Fibroblast of peridontal ligament (primary cell): ENCODE measurements at regions not wholly inside any gene's neighbourhood (a gene's known extent, or its start where the extent isn't known, plus 50 kb on each side); places are given as distances from the start of the nearest gene placed in this dataset.
"Not testable (repeated sequence)": the region's sequence is repeated elsewhere in the genome, so short reads cannot be mapped to it uniquely, and the experiment has no call there.

Source experiments
- DNase-seq: peaks from one replicate; pipeline ENCODE4 v3.0.0-alpha.2; 2010; ENCODE audit errors: extremely low read depth

DNA sequence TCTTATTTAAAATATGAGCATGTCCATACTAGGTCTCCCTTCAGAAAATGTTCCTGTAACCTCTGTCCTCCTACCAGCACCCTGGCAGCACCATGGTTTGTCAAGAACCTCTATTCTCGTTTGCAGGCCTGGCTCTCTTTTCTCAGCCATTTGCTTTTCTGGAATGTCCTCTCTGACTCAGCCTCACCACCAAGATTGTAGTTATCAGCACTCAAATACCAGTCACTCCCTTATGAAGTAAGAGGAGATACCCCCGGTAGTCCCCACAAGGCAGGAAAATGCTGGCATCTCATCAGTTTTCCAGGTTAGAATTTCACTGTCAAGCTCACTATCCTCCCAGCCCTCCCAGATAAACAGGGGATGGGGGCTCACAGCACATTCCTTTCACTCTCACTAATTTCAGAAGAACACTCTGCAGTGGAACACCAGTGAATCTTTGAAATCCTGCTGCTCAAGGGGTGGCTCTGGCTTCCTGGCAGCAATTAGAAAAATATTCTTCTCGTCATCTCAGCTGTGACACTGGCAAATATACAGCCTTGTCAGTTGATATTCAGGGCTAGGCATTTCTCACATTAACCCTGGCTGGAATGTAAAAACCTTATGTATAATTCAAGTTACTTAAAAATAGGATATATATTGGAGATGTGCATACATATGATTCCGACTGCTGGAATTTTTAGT is 129.2 kb downstream of the TBX18 start:
- DNase-seq, result peak; percentile 55

DNA sequence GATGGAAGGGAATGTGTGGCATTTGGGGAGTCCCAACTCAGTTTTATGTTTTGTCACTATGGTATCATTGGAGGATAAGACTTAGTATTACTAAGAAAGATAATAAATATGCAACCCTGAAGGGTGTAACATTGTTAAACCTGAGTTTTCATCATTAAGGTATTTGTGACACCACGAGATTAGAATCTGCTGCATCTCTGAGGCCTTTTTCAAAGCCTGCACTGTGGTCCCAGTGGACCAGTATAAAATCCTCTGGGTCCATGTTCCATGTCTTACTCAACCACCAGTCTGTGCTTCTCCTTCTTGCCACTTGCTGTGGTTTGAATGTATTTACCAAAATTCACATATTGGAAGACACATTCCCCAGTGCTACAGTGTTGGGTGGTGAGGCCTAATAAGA is 130.6 kb downstream of the TBX18 start:
- DNase-seq, result no peak

DNA sequence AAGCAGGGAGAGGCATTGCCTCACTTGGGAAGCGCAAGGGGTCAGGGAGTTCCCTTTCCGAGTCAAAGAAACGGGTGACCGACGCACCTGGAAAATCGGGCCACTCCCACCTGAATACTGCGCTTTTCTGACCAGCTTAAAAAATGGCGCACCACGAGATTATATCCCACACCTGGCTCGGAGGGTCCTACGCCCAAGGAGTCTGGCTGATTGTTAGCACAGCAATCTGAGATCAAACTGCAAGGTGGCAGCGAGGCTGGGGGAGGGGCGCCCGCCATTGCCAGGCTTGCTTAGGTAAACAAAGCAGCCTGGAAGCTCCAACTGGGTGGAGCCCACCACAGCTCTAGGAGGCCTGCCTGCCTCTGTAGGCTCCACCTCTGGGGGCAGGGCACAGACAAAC is 137.9 kb downstream of the TBX18 start:
- not testable (repeated sequence) for DNase-seq

DNA sequence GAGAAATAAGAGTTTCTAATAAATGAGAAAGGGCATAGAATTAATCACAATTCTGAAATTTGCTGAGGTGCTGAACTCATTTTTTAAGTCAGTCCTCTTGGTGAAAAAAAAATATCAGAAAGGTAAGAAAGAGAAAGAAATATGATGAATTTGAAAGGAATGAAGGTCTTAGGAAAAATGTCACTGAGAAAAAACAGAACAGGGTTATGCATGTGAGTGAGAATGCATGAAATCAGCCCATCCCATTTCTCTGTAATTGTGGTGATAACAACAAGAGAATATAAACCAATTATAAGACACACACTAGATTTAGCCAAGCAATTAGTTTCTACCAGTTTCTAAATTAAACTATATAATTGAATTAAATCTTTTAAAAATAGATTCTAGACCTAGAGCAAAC is 138.9 kb downstream of the TBX18 start:
- no peak for DNase-seq

DNA sequence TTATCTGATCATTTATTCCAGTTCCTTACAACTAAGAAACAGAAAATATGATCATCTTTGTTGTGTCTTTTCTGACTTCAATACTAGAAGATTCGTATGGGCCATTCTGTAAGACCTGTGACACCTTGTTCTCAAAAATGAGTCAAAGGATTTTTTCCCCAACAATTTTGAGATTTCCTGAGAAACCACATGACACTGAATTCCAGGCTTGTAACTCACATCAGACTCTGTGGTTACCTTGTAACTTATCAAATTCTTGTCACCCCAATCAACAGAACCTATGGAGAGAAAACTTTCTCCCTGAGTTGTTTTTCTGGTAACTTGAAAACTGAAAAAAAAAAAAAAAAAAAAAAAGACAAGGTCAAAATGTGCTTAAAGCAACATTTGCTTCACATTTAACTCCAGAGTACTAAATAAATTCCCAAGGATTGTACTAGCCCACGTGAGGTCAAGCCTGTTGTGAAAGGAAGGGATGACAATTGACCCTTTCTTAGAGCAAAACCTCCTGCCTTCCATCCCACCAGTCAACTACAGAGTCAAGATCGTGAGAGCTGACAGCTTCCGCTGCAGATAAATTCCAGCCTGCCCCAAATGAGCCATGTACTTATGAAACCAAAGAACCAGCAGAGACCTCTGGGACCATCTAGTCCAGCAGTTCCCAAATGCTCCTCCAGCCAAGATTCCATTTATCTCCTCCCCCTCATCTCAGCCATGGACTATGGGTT is 140.3 kb downstream of the TBX18 start:
- DNase-seq, result peak; percentile 88

DNA sequence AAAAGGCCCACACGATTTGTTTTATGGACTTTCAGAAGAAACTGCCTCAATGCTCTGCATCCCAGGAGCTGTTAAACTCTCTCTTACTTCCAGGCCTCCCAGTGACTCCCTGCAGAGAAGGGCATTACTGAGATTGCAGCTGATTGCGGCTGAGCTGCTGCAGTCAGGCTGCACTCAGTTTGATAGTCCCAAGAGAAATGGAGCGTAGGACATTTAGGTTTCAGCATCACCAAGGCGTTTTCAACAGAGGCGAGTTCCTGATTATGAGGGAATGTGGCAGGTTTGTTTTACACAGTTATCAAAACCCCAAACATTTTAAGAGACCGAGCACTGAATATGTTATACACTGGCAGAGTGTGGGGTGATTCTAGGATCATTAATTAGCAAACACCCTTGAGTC is 145.6 kb downstream of the TBX18 start:
- peak; percentile 75 for DNase-seq

DNA sequence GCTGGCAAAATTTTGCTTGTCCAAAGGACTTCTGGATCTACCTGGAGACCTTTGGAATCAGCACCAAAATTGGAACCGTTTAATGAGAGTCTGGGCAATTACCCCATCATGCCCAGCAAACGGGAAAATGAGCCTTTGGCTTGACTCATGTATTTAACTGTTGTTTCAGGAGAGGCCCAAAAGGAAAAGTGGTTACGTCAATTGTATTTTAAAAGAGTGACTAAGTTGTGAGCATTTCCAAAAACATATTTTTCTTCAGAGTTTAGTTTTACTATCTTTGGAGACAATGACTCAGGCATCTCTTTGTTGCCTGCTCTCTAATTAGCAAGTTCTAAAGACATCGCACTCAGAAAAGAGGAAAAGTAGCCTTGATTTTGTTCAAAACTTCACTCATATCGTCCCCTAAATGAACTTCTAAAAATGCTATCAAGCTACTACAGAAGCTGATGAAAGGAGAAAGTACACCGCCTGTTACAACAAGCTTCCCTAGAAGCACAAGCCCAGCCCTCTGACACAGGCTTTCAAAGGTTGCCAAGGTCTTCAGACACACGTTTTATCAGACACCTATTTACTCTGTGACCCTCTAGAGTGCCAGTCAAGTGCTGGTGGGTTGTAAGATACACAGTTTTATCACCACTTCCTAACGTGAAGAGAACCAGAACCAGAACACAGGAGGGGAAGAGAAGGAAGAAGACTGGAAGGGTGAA is 146.2 kb downstream of the TBX18 start:
- peak; percentile 96 for DNase-seq

DNA sequence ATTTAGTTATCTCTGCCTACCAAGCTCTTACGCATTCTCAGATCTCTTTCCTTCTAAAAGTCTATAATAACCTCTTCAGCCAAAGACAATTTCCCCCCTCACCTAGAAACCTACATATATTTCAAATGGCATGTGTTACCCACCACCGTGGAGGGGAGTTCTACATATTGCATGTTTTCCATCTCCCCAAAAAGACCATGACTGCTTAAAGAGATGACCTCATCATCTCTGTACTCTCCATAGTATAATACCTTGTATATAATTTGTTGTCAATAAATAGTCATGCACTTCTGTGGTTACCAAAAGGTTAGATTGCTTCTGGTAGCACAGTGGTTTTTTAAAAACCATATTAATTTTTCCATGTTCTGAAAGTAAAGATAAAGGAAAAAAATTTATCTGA is 148.4 kb downstream of the TBX18 start:
- no peak for DNase-seq

DNA sequence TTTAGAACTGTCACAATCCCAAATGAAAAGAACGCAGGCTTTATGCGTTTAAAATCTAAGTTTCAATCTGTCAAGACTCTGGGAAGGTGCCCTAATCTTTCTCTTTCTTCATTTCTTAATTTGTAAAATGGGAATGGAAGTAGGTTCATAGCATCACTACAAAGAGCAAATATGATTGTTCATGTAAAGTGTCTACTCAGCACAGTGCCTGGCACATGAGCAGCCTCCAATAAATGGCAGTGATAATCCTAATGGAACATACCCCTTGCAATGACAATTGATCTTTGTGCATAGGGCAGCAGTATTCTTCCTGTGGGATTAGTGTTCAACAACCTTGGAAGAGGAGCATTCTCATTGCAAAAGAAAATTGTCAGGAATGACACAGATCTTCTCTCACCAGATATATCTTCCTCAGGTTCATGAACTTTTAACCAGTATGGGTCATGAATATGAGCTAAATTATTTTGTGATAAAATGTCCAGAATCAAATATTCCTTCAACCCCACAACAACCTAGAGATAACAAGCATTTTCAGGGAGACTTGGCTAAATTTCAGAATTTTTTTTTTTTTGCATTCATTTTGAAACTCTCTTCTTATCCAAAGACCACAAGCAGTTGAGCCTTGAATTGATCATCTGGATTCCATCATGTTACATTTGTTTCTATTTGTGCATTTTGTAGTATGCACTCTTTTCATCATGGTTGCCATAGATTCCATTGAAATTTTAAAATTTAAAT is 149.1 kb downstream of the TBX18 start:
- peak; percentile 62 for DNase-seq

DNA sequence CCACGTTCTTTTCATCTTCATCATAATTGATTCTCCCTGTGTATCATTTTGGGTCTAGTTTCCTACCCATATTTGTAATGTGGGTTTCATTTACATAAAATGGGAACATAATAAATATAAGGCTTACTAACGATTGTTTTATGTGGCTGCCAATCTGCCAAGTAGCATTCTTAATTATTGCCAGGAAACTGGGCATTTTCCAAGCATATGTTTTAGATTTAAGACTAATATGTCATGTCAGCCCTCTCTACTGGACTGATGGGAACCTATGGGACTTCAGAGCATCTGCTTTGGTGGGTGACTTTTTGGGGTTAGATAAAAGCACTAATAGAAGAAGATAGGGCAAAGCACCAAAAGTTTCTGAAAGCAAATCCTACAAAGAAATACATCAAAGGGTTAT is 157.5 kb downstream of the TBX18 start:
- peak; percentile 43 for DNase-seq

DNA sequence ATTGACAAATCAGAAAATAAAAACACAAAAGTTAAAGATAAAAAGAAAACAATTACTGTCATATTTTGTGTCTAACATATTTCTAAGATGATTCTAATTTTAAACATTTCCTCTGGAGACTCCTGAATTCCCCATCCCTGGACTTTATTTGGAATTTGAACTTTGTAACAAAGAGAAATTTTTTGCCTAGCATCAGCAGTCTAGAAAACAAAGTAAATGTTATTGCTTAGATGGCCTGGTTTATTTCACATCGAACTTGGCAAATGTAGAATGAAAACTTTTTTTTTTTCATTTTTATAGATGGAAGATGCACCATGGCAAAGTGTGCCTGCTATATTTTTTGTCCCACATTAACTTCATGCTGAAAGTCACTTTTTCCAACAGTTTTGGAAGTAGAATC is 159.1 kb downstream of the TBX18 start:
- peak; percentile 25 for DNase-seq

DNA sequence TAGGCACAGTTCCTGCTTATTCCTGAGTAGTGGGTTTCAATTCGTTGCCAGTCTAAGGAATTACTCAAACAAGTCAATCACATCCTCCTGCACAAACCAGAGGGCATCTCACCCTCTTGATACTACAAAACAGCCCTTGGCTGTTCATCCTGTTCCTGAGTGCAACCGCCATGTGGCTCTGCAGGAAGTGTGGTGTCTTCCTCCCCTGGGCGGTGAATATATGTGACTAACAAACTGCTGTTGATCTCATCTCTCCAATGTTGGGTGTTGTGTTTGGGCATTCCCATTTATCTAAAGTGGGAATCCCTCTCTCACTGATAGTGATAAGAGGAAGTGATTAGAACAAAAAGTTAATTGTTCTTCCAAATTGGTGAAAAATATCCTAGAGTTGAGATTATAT is 163.0 kb downstream of the TBX18 start:
- no peak for DNase-seq

DNA sequence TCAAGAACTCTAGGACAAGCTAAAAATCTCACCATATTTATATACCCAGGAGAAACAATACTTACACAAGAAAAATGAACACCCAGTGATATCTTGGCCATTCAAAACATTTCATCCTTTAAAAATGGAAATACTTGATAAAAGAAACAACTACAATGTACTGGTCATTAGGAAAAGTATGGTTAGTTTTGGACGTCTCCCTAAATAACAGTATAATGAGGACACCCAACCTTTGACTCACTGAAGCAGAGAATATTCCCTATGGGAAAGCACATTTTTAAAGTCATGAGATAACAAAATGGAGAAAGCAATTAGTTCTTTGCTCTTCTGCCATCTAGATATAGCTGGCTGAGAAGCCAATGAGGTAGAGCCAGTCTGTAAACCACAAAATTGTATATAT is 164.4 kb downstream of the TBX18 start:
- no peak for DNase-seq

DNA sequence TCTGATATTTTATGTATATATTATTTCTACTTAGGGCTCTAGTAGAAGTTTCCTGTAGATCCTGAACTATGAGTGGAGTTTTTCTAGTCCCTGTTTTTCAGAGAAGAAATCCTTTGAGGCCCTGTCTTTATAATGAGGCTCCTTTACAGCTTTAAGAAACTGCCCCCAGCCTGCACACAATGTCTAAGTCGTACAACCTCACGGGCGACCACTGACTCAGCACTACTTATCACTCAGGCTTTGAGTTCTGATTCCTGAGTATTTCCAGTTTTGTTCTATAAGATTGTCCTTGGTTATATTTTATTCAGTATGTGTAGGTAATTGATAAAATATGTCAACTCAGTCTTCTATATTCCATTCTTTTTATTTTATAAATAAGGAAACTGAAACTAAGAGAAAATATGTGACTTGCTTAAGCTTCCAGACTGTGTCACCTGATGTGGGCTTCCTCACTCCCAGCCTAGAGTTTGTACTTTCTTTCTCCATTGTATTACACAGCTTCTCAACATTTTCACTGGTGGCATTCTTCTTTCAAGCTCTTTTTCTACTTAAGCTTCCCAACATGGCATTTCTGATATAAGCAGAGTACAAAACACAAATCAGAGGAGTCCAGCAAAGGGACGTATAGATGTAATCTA is 167.0 kb downstream of the TBX18 start:
- peak; percentile 30 for DNase-seq

DNA sequence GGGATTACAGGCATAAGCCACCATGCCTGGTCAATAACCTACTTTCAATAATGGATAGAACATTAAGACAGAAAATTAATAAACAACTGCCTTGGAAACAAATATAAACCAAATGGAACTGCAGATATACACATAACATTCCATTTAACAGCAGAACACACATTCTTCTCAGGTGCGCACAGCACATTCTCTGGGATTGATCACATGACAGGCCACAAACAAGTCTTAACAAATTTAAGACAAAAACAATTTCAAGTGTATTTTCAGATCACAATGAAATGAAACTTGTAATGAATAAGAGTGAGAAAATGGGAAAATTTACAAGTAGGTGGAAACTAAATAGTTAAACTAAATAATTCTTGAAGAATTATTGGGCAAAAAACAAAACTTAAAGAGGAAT is 167.9 kb downstream of the TBX18 start:
- no peak for DNase-seq

DNA sequence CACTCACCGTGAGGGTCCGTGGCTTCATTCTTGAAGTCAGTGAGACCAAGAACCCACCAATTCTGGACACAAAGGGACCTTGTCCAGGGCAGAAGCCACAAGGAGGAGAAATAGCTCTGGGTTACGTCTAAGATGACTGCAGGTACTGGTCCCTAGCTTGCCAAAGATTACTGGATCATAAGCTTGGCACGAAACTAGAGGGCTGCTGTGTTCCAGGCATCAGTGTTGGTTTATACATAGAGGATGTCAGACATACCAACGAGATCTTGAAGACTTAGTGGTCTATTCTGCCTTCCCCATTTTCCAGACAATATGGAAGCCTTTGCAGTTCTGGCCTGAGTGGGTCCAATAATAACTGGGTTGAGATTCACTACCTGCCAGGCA is 175.7 kb downstream of the TBX18 start:
- no peak for DNase-seq

DNA sequence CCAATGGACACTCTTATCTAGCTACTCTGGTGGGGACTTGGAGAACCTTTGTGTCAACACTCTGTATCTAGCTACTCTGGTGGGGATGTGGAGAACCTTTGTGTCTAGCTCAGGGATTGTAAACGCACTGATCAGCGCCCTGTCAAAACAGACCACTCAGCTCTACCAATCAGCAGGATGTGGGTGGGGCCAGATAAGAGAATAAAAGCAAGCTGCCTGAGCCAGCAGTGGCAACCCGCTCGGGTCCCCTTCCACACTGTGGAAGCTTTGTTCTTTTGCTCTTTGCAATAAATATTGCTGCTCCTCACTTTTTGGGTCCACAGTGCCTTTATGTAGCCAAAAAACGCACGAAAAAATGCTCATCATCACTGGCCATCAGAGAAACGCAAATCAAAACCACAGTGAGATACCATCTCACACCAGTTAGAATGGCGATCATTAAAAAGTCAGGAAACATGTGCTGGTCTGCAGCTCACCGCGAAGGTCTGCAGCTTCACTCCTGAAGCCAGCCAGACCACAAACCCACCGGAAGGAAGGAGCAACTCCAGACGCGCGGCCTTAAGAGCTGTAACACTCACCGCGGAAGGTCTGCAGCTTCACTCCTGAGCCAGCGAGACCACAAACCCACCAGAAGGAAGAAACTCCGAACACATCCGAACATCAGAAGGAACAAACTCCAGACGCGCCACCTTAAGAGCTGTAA is 176.3 kb downstream of the TBX18 start:
- DNase-seq, result not testable (repeated sequence)

DNA sequence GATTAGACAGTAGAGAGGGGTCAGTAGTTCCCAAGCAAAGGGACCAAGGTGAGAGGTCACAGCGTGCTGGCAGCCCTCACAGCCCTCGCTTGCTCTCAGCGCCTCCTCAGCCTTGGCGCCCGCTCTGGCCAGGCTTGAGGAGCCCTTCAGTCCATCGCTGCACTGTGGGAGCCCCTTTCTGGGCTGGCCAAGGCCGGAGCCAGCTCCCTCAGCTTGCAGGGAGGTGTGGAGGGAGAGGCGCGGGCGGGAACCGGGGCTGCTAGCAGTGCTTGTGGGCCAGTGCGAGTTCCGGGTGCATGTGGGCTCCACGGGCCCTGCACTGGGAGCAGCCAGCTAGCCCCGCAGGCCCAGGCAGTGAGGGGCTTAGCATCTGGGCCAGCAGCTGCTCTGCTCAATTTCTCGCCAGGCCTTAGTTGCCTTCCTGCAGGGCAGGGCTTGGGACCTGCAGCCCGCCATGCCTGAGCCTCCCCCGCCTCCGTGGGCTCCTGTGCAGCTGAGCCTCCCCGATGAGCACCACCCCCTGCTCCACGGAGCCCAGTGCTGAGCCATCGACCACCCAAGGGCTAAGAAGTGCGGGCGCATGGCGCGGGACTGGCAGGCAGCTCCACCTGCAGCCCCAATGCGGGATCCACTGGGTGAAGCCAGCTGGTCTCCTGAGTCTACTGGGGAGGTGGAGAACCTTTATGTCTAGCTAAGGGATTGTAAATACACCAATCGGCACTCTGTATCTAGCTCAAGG is 177.0 kb downstream of the TBX18 start:
- not testable (repeated sequence) for DNase-seq

DNA sequence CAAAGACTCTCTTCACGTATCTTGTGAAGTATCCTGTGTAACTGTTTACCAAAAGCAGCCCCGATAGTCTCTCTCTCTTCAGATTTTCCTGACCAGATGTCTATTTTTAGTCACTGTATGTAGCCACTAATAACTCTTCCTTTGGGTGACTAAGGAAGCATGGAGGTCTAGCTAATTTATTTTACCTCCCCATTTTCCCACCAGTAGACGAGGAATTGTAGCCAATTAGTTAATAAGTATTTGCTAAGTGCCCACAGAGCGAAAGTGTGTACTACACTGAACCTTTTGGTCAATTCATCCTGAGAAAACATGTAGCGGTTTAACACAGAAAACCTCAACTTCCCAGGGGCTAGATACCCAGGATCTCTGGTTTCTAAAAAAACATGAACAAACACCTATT is 180.6 kb downstream of the TBX18 start:
- no peak for DNase-seq

DNA sequence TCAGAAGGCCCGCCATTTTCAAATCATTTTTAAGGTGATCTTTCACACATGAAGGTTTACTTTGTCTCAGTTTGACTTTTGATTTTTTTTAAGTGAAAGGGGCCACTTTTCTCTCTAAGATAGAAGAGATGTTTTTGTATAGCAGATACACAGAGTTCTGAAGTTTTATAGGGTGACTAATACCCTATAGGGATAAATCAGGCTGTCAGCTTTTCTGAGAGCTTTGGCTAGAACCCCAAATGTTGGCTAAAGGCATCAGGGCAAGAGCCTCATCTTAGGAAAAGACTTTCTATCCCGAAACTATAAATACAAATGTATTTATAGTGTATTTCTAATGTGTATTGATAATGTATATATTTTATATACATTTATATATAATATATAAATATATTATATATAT is 181.4 kb downstream of the TBX18 start:
- no peak for DNase-seq
